IPS-15b (cell line): ENCODE measurements at regions not wholly inside any gene's neighbourhood (a gene's known extent, or its start where the extent isn't known, plus 50 kb on each side); places are given as distances from the start of the nearest gene placed in this dataset.
"Not testable (repeated sequence)": the region's sequence is repeated elsewhere in the genome, so short reads cannot be mapped to it uniquely, and the experiment has no call there.

Source experiments
- H3K27me3 ChIP-seq: one replicate; pipeline ENCODE4 v1.6.1; 2013; ENCODE audit warnings: low read length; ENCODE audit not compliant: control insufficient read depth, insufficient read depth
- H3K36me3 ChIP-seq: one replicate; pipeline ENCODE4 v1.6.1; 2013; ENCODE audit warnings: low read length; ENCODE audit not compliant: control insufficient read depth, insufficient read depth
- H3K4me1 ChIP-seq: one replicate; pipeline ENCODE4 v1.6.1; 2013; ENCODE audit warnings: mild to moderate bottlenecking, low read length; ENCODE audit not compliant: control insufficient read depth, insufficient read depth
- H3K4me3 ChIP-seq: one replicate; pipeline ENCODE4 v1.5.1; 2013; ENCODE audit warnings: low read depth, low read length
- H3K9ac ChIP-seq: one replicate; pipeline ENCODE4 v1.6.1; 2013; ENCODE audit warnings: low read depth, mild to moderate bottlenecking, low read length
- H3K9me3 ChIP-seq: one replicate; pipeline ENCODE4 v1.6.1; 2013; ENCODE audit warnings: mild to moderate bottlenecking, low read length; ENCODE audit not compliant: control insufficient read depth, insufficient read depth

- Histone ChIP-seq H3K4me3 (no peak overlapping the region), H3K4me1 (no peaks in the 10 kb centered on the region), H3K9ac (no peak overlapping the region), H3K36me3 (no peaks in the 10 kb centered on the region), H3K27me3 (no peaks in the 10 kb centered on the region), H3K9me3 (no peaks in the 10 kb centered on the region)
These were observed 232.4 kb downstream of the AEBP2 start for GRCh38 chr12:19671695-19672094.

- H3K9me3 ChIP-seq = no peaks in the 10 kb centered on the region
- H3K27me3 ChIP-seq = no peaks in the 10 kb centered on the region
- H3K4me3 ChIP-seq = no peak overlapping the region
- no peaks in the 10 kb centered on the region for H3K36me3 ChIP-seq
- H3K9ac ChIP-seq = no peak overlapping the region
- H3K4me1 ChIP-seq = no peaks in the 10 kb centered on the region
These were observed 235.1 kb downstream of the AEBP2 start for GRCh38 chr12:19674437-19674836.

- Histone ChIP-seq H3K4me1 (no peaks in the 10 kb centered on the region), H3K4me3 (no peak overlapping the region)
These were observed 236.1 kb downstream of the AEBP2 start for GRCh38 chr12:19675361-19675760.

GRCh38 chr12:19678501-19678900 lies 239.2 kb downstream of the AEBP2 start:
- H3K36me3 ChIP-seq, H3K9ac ChIP-seq, H3K9me3 ChIP-seq, H3K4me1 ChIP-seq, H3K4me3 ChIP-seq, H3K27me3 ChIP-seq: not testable (repeated sequence)

More at GRCh38 chr12:19675361-19675760, 236.1 kb downstream of the AEBP2 start:
- Histone ChIP-seq H3K27me3 (no peaks in the 10 kb centered on the region), H3K9ac (no peak overlapping the region), H3K36me3 (no peaks in the 10 kb centered on the region), H3K9me3 (no peaks in the 10 kb centered on the region)

GRCh38 chr12:19681007-19681406 lies 241.7 kb downstream of the AEBP2 start:
- no peak overlapping the region for H3K4me3 ChIP-seq
- H3K27me3 ChIP-seq = no peaks in the 10 kb centered on the region
- no peaks in the 10 kb centered on the region for H3K9me3 ChIP-seq
- H3K4me1 ChIP-seq = no peaks in the 10 kb centered on the region
- H3K9ac ChIP-seq = no peak overlapping the region
- H3K36me3 ChIP-seq = no peaks in the 10 kb centered on the region

GRCh38 chr12:19683178-19683927 lies 244.1 kb downstream of the AEBP2 start:
- Histone ChIP-seq H3K9ac (no peak overlapping the region), H3K27me3 (no peaks in the 10 kb centered on the region), H3K36me3 (no peaks in the 10 kb centered on the region), H3K9me3 (no peaks in the 10 kb centered on the region), H3K4me3 (no peak overlapping the region), H3K4me1 (no peaks in the 10 kb centered on the region)

GRCh38 chr12:19687371-19687770 lies 248.1 kb downstream of the AEBP2 start:
- no peak overlapping the region for H3K4me3 ChIP-seq
- H3K9me3 ChIP-seq = no peaks in the 10 kb centered on the region
- H3K36me3 ChIP-seq = no peaks in the 10 kb centered on the region
- H3K9ac ChIP-seq = no peak overlapping the region
- no peaks in the 10 kb centered on the region for H3K27me3 ChIP-seq
- H3K4me1 ChIP-seq = no peaks in the 10 kb centered on the region

GRCh38 chr12:19688532-19688931 lies 249.2 kb downstream of the AEBP2 start:
- Histone ChIP-seq H3K36me3 (no peaks in the 10 kb centered on the region), H3K9me3 (no peaks in the 10 kb centered on the region), H3K4me1 (no peaks in the 10 kb centered on the region), H3K27me3 (no peaks in the 10 kb centered on the region), H3K4me3 (no peak overlapping the region), H3K9ac (no peak overlapping the region)

GRCh38 chr12:19689226-19689625 lies 249.9 kb downstream of the AEBP2 start:
- Histone ChIP-seq H3K4me3 (no peak overlapping the region), H3K9ac (no peak overlapping the region), H3K4me1 (no peaks in the 10 kb centered on the region), H3K27me3 (no peaks in the 10 kb centered on the region), H3K9me3 (no peaks in the 10 kb centered on the region), H3K36me3 (no peaks in the 10 kb centered on the region)

- Histone ChIP-seq H3K4me3 (no peak overlapping the region), H3K9ac (no peak overlapping the region), H3K36me3 (no peaks in the 10 kb centered on the region), H3K9me3 (no peaks in the 10 kb centered on the region), H3K27me3 (no peaks in the 10 kb centered on the region), H3K4me1 (no peaks in the 10 kb centered on the region)
These were observed 250.6 kb downstream of the AEBP2 start for GRCh38 chr12:19689801-19690472.

- H3K4me1 ChIP-seq = no peaks in the 10 kb centered on the region
- H3K27me3 ChIP-seq = no peaks in the 10 kb centered on the region
- H3K4me3 ChIP-seq = no peak overlapping the region
- no peaks in the 10 kb centered on the region for H3K36me3 ChIP-seq
- H3K9ac ChIP-seq = no peak overlapping the region
- no peaks in the 10 kb centered on the region for H3K9me3 ChIP-seq
These were observed 252.8 kb downstream of the AEBP2 start for GRCh38 chr12:19692091-19692490.

- no peak overlapping the region for H3K9ac ChIP-seq
- H3K9me3 ChIP-seq = no peaks in the 10 kb centered on the region
- H3K4me1 ChIP-seq = no peaks in the 10 kb centered on the region
- no peaks in the 10 kb centered on the region for H3K27me3 ChIP-seq
- H3K36me3 ChIP-seq = no peaks in the 10 kb centered on the region
- H3K4me3 ChIP-seq = no peak overlapping the region
These were observed 253.3 kb downstream of the AEBP2 start for GRCh38 chr12:19692566-19692965.
